Coronary artery (tissue), 2 donors: ENCODE measurements at regions not wholly inside any gene's neighbourhood (a gene's known extent, or its start where the extent isn't known, plus 50 kb on each side); places are given as distances from the start of the nearest gene placed in this dataset.

ENCODE experiments used
- DNase-seq: peaks from one replicate; pipeline ENCODE4 v3.0.0-alpha.2; 2017; ENCODE audit warnings: low spot score
- H3K27ac ChIP-seq, 2 donors: fragments of 200-600 bp; sonication (generic); one replicate each; pipeline ENCODE4 v1.5.1; 2016 to 2019
- H3K4me3 ChIP-seq: fragments of 200-600 bp; sonication (generic); 2 replicates; pipeline ENCODE4 v1.5.1; 2016; ENCODE audit warnings: mild to moderate bottlenecking, moderate library complexity
- CTCF ChIP-seq: fragments of 200-600 bp; sonication (generic); IDR thresholded peaks from one replicate; pipeline ENCODE4 v1.5.1; 2019; ENCODE audit warnings: antibody characterized with exemption

GRCh38 chr5:61755726-61756222 is 423.7 kb downstream of the ZSWIM6 start:
- TF ChIP-seq CTCF, result no peak
- DNase-seq, result no peak
- H3K4me3 ChIP-seq, result no peak overlapping the region
- no peak overlapping the region for H3K27ac ChIP-seq

DNA sequence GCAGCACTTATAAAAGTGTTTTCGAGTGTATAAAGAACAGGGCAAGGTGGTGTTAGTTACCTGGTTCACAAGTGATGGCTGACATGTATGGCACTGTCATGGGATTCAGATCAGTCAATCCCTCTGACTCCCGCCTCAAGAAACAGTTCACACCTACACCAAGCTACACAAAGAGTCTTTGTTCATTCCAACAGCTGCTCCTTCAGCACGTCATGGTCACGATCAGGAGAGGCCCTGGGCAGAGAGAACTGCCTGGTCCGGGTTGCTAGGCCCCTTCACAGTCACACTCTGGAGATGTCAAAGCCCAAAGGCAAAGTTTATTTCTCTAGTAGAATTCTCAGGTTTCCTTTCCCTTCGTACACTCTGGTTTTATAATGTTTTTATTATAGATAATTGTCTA is 426.7 kb downstream of the ZSWIM6 start:
- Histone ChIP-seq H3K4me3 (no peak overlapping the region), H3K27ac (no peak overlapping the region)
- no peak for TF ChIP-seq CTCF
- DNase-seq, result no peak

DNA sequence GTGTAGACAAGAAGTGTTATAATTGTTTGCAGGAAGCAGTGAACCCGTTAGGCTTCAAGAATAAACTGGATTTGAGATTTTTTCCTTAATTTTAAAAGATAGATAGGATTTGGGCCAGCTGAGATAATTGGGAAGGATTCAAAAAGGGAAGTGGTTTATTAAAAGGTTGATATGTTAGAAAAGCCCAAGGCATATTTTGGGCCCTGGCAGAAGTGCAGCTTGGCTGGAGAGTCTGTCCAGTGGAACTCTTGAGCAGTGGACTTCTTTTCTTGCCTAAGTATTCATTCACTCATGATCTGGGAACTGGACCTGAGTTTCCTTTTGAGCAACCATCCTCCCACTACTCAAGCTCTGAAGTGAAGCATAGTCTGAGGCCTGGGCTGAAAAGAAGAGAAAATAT is 433.4 kb downstream of the ZSWIM6 start:
- no peak overlapping the region for H3K4me3 ChIP-seq
- DNase-seq, result no peak
- no peak overlapping the region for H3K27ac ChIP-seq
- no peak for TF ChIP-seq CTCF

DNA sequence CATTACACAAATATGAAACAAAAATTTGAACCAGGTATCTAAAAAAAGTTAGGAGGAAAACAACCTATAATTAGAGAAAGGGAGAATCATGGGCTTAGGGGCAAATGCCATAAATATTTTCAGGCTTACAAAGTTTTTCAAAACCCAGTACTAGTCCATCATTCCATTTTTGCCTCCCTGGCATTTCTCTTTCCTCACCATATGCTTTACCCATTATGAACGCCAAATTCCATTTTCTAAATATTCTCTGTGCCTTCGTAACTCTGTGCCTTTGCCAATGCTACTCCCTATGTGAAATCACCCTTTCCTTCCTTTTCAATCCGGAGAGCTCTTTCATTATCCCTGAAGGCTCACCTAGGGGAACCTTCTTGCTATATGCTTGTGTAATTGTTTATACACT is 434.1 kb downstream of the ZSWIM6 start:
- DNase-seq, result no peak
- Histone ChIP-seq H3K4me3 (no peak overlapping the region), H3K27ac (no peak overlapping the region)
- TF ChIP-seq CTCF, result no peak

DNA sequence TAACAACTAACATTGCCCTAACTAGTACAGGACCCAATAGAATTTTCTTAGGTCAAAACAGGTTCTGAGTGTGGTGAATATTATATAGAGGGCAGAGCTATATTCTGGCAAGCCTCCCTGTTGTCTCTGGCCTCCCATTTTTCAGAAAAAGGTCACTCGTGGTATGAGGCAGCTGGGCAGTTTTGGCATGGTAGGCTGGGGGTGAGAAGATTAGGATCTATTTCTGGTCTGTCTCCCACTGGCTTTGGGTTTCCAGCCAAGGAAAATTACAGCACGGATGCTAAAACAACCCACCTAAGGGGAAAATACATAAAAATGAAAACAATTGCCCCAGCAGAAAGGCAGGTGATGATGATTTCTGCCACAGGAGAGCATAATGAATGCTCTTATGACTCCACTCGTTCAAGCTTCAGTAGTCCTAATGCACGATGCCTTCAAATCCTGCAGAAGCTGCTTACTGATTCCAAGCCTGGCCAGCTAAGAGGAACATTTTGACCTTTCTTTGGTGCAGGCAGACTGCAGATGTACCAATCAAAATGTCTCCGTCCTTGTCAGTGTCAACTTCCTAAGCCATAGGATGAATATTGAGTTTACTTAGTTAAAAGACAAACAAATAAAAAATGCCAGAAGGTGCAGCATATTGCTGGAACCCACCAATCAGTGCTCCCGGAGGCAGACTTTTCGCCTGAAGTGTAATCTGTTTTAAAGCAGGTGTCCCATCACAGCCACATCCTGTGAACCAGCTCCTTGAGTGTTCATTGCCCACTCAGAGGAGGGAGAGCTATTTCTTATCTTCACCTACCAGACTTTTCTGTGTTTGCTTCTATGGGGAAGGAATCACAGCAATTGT is 435.4 kb downstream of the ZSWIM6 start:
- H3K27ac ChIP-seq, result no peak overlapping the region
- DNase-seq, result no peak
- no peak overlapping the region for H3K4me3 ChIP-seq
- no peak for TF ChIP-seq CTCF

GRCh38 chr5:61768692-61769281 is 436.7 kb downstream of the ZSWIM6 start:
- Histone ChIP-seq H3K4me3 (no peak overlapping the region), H3K27ac (no peak overlapping the region)
- no peak for DNase-seq
- TF ChIP-seq CTCF, result no peak

- Histone ChIP-seq H3K27ac (no peak overlapping the region), H3K4me3 (no peak overlapping the region)
- TF ChIP-seq CTCF, result no peak
- no peak for DNase-seq
Measured at GRCh38 chr5:61771062-61771461, 439.0 kb downstream of the ZSWIM6 start.
